ENCODE measurements at regions not wholly inside any gene's neighbourhood (a gene's known extent, or its start where the extent isn't known, plus 50 kb on each side); places are given as distances from the start of the nearest gene placed in this dataset.

- no peak for TF ChIP-seq CTCF (IDR thresholded peaks at IDR 0.05)
- no peak for TF ChIP-seq REST (IDR thresholded peaks at IDR 0.05; ENCODE audit: insufficient read depth in 1 of 2, low read depth in 2 of 2, low read length in 1 of 2)
These were observed 496.2 kb upstream of the RGS18 start for GRCh38 chr1:191662051-191662450.
